HEK293T (cell line): ENCODE measurements at regions not wholly inside any gene's neighbourhood (a gene's known extent, or its start where the extent isn't known, plus 50 kb on each side); places are given as distances from the start of the nearest gene placed in this dataset.

ENCODE experiments used
- BHLHE40 ChIP-seq: fragments of 450-650 bp; IDR thresholded peaks from 2 replicates; pipeline ENCODE4 v1.6.1; 2016; ENCODE audit warnings: mild to moderate bottlenecking, moderate library complexity, borderline replicate concordance
- ELF4 ChIP-seq: fragments of 450-650 bp; IDR thresholded peaks from 2 replicates; pipeline ENCODE4 v1.6.1; 2017; ENCODE audit warnings: antibody characterized with exemption
- FOXA1 ChIP-seq: fragments of 450-650 bp; IDR thresholded peaks from 2 replicates; pipeline ENCODE4 v1.6.1; 2016; ENCODE audit warnings: mild to moderate bottlenecking
- FOXM1 ChIP-seq: fragments of 450-650 bp; IDR thresholded peaks from 2 replicates; pipeline ENCODE4 v1.6.1; 2017; ENCODE audit warnings: mild to moderate bottlenecking, borderline replicate concordance
- HDGF ChIP-seq: fragments of 450-650 bp; IDR thresholded peaks from 2 replicates; pipeline ENCODE4 v1.6.1; 2017; ENCODE audit warnings: antibody characterized with exemption, borderline replicate concordance
- LEF1 ChIP-seq: fragments of 450-650 bp; IDR thresholded peaks from 2 replicates; pipeline ENCODE4 v1.6.1; 2017; ENCODE audit warnings: mild to moderate bottlenecking, borderline replicate concordance
- NFRKB ChIP-seq: fragments of 450-650 bp; IDR thresholded peaks from 2 replicates; pipeline ENCODE4 v1.6.1; 2016; ENCODE audit warnings: mild to moderate bottlenecking, moderate library complexity
- SP1 ChIP-seq: fragments of 450-650 bp; IDR thresholded peaks from 2 replicates; pipeline ENCODE4 v1.6.1; 2017
- TARDBP ChIP-seq: fragments of 450-650 bp; IDR thresholded peaks from 2 replicates; pipeline ENCODE4 v1.6.1; 2016

DNA sequence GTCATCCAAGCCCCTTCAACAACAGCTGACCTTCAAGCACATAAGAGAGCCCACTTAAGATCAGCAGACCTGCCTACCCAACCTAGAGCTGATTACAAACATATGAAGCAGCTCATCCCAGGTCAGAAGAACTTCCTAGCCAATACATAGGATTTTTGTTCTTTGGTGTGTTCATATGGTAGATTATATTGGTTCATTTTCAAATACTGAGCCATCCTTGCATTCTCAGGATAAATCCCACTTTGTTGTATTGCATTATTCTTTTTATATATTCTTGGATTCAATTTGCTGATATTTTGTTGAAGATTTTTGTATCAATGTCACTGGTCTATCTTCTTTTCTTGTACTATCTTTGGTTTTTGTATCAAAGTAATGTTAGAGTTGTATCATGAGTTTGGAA, 107.3 kb upstream of the STT3B start:
- TF ChIP-seq LEF1 (no peak), FOXM1 (no peak), BHLHE40 (no peak), ELF4 (no peak), HDGF (no peak), SP1 (no peak), FOXA1 (no peak), TARDBP (no peak), NFRKB (no peak)
